ENCODE measurements at regions not wholly inside any gene's neighbourhood (a gene's known extent, or its start where the extent isn't known, plus 50 kb on each side); places are given as distances from the start of the nearest gene placed in this dataset.
"Not testable (repeated sequence)": the region's sequence is repeated elsewhere in the genome, so short reads cannot be mapped to it uniquely, and the experiment has no call there.

- no peak overlapping the region for H3K4me3 ChIP-seq (replicated peaks in 1 of 3; ENCODE audit: low read depth in 2 of 3, low read length in 3 of 3)
- H3K4me3 Mint-ChIP-seq: no peak overlapping the region
- no peaks in the 10 kb centered on the region for H3K36me3 ChIP-seq (replicated peaks in 1 of 2; ENCODE audit: control insufficient read depth in 1 of 2, insufficient read depth in 2 of 2, low read length in 2 of 2)
- DNase-seq: no peak
- H4K20me1 ChIP-seq (ENCODE audit: insufficient read depth, low read length): no peaks in the 10 kb centered on the region
- no peak overlapping the region for H3K27ac Mint-ChIP-seq
- H3K4me1 ChIP-seq (ENCODE audit: control insufficient read depth in 1 of 2, insufficient read depth in 2 of 2, low read length in 2 of 2): no peaks in the 10 kb centered on the region
- no peak overlapping the region for H3K4me2 ChIP-seq (replicated peaks; ENCODE audit: extremely low read depth, low read length, poor library complexity, severe bottlenecking)
- H2AFZ ChIP-seq (ENCODE audit: insufficient read depth, low read depth, low read length, poor library complexity, severe bottlenecking): no peak overlapping the region
- H3K9me3 ChIP-seq (replicated peaks in 1 of 2; ENCODE audit: control insufficient read depth in 1 of 2, insufficient read depth in 1 of 2, low read length in 2 of 2): no peaks in the 10 kb centered on the region
- no peak overlapping the region for H3K27ac ChIP-seq (ENCODE audit: low read depth in 1 of 2, low read length in 2 of 2)
- no peak overlapping the region for H3K9ac ChIP-seq (ENCODE audit: insufficient read depth, low read length, poor library complexity, severe bottlenecking)
- H3K9me3 Mint-ChIP-seq: peaks cover 0 to 12% (median 1%) of the 10 kb centered on the region in 7 donors
- no peak for TF ChIP-seq CTCF (IDR thresholded peaks at IDR 0.05)
- H3K4me1 Mint-ChIP-seq: no peaks in the 10 kb centered on the region
- no peaks in the 10 kb centered on the region for H3K36me3 Mint-ChIP-seq
- H3K27me3 ChIP-seq (ENCODE audit: control insufficient read depth in 2 of 2, insufficient read depth in 2 of 2, low read length in 2 of 2): no peaks in the 10 kb centered on the region
- intact Hi-C loops (cut with micrococcal nuclease): no loop called here
- no peaks in the 10 kb centered on the region for H3K79me2 ChIP-seq (ENCODE audit: insufficient read depth, low read length)
- no peaks in the 10 kb centered on the region for H3K27me3 Mint-ChIP-seq (ENCODE audit: low read depth in 3 of 3)
These were observed 233.0 kb downstream of the PTN start for GRCh38 chr7:137110535-137110934.

GRCh38 chr7:137110091-137110509, 233.4 kb downstream of the PTN start:
- TF ChIP-seq CTCF (IDR thresholded peaks at IDR 0.05): no peak
- no peaks in the 10 kb centered on the region for H3K27me3 Mint-ChIP-seq (ENCODE audit: low read depth in 3 of 3)
- no peaks in the 10 kb centered on the region for H4K20me1 ChIP-seq (ENCODE audit: insufficient read depth, low read length)
- H3K79me2 ChIP-seq (ENCODE audit: insufficient read depth, low read length): no peaks in the 10 kb centered on the region
- 84% methylated on average over 3 of the region's 3 CpGs for WGBS (ENCODE audit: insufficient coverage)
- no peak overlapping the region for H3K27ac Mint-ChIP-seq
- no peak overlapping the region for H3K27ac ChIP-seq (ENCODE audit: low read depth in 1 of 2, low read length in 2 of 2)
- no peaks in the 10 kb centered on the region for H3K4me1 Mint-ChIP-seq
- DNase-seq: no peak
- no peak overlapping the region for H3K9ac ChIP-seq (ENCODE audit: insufficient read depth, low read length, poor library complexity, severe bottlenecking)
- no peak overlapping the region for H3K4me3 Mint-ChIP-seq
- no peaks in the 10 kb centered on the region for H3K36me3 Mint-ChIP-seq
- H2AFZ ChIP-seq (ENCODE audit: insufficient read depth, low read depth, low read length, poor library complexity, severe bottlenecking): no peak overlapping the region
- H3K9me3 Mint-ChIP-seq: peaks cover 0 to 13% (median 2%) of the 10 kb centered on the region in 7 donors
- no peak overlapping the region for H3K4me3 ChIP-seq (replicated peaks in 1 of 3; ENCODE audit: low read depth in 2 of 3, low read length in 3 of 3)
- intact Hi-C loops (cut with micrococcal nuclease): no loop called here
- H3K4me2 ChIP-seq (replicated peaks; ENCODE audit: extremely low read depth, low read length, poor library complexity, severe bottlenecking): no peak overlapping the region
- H3K9me3 ChIP-seq (replicated peaks in 1 of 2; ENCODE audit: control insufficient read depth in 1 of 2, insufficient read depth in 1 of 2, low read length in 2 of 2): no peaks in the 10 kb centered on the region
- H3K27me3 ChIP-seq (ENCODE audit: control insufficient read depth in 2 of 2, insufficient read depth in 2 of 2, low read length in 2 of 2): no peaks in the 10 kb centered on the region
- H3K36me3 ChIP-seq (replicated peaks in 1 of 2; ENCODE audit: control insufficient read depth in 1 of 2, insufficient read depth in 2 of 2, low read length in 2 of 2): no peaks in the 10 kb centered on the region
- H3K4me1 ChIP-seq (ENCODE audit: control insufficient read depth in 1 of 2, insufficient read depth in 2 of 2, low read length in 2 of 2): no peaks in the 10 kb centered on the region

DNA sequence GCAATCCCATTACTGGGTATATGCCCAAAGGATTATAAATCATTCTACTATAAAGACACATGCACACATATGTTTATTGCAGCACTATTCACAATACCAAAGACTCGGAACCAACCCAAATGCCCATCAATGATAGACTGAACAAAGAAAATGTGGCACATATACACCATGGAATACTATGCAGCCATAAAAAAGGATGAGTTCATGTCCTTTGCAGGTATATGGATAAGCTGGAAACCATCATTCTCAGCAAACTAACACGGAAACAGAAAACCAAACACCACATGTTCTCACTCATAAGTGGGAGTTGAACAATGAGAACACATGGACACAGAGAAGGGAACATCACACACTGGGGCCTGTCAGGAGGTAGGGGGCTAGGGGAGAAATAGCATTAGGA, 235.7 kb downstream of the PTN start:
- H3K36me3 ChIP-seq (replicated peaks in 1 of 2; ENCODE audit: control insufficient read depth in 1 of 2, insufficient read depth in 2 of 2, low read length in 2 of 2); H3K27me3 ChIP-seq (ENCODE audit: control insufficient read depth in 2 of 2, insufficient read depth in 2 of 2, low read length in 2 of 2); H3K79me2 ChIP-seq (ENCODE audit: insufficient read depth, low read length); H3K9ac ChIP-seq (ENCODE audit: insufficient read depth, low read length, poor library complexity, severe bottlenecking); DNase-seq; H4K20me1 ChIP-seq (ENCODE audit: insufficient read depth, low read length); H3K4me3 Mint-ChIP-seq; H3K4me1 ChIP-seq (ENCODE audit: control insufficient read depth in 1 of 2, insufficient read depth in 2 of 2, low read length in 2 of 2); H3K27ac ChIP-seq (ENCODE audit: low read depth in 1 of 2, low read length in 2 of 2); H3K36me3 Mint-ChIP-seq; H3K4me1 Mint-ChIP-seq; H3K27me3 Mint-ChIP-seq (ENCODE audit: low read depth in 3 of 3); intact Hi-C loops (cut with micrococcal nuclease); H3K4me2 ChIP-seq (replicated peaks; ENCODE audit: extremely low read depth, low read length, poor library complexity, severe bottlenecking); H3K4me3 ChIP-seq (replicated peaks in 1 of 3; ENCODE audit: low read depth in 2 of 3, low read length in 3 of 3); H2AFZ ChIP-seq (ENCODE audit: insufficient read depth, low read depth, low read length, poor library complexity, severe bottlenecking): not testable (repeated sequence)
- Mint-ChIP-seq H3K9me3 (peaks cover 1 to 22% (median 9%) of the 10 kb centered on the region in 7 donors), H3K27ac (peak overlapping the region in 1 of 7 donors; percentile 67)
- H3K9me3 ChIP-seq (replicated peaks in 1 of 2; ENCODE audit: control insufficient read depth in 1 of 2, insufficient read depth in 1 of 2, low read length in 2 of 2): peaks cover 13 to 18% of the 10 kb centered on the region in 2 donors
- no CpG with 5 or more reads among the region's 2 CpGs for WGBS (ENCODE audit: insufficient coverage)

All from CD14-positive monocyte (primary cell).